NOMO-1 treated with DMSO at 0.1 percent for 48 hours (cell line): ENCODE measurements at regions not wholly inside any gene's neighbourhood (a gene's known extent, or its start where the extent isn't known, plus 50 kb on each side); places are given as distances from the start of the nearest gene placed in this dataset.
"Not testable (repeated sequence)": the region's sequence is repeated elsewhere in the genome, so short reads cannot be mapped to it uniquely, and the experiment has no call there.

Source experiments
- DNase-seq: peaks from one replicate; lab custom pipeline; 2025; ENCODE audit not compliant: unreplicated experiment; lab: John Stamatoyannopoulos, UW

DNA sequence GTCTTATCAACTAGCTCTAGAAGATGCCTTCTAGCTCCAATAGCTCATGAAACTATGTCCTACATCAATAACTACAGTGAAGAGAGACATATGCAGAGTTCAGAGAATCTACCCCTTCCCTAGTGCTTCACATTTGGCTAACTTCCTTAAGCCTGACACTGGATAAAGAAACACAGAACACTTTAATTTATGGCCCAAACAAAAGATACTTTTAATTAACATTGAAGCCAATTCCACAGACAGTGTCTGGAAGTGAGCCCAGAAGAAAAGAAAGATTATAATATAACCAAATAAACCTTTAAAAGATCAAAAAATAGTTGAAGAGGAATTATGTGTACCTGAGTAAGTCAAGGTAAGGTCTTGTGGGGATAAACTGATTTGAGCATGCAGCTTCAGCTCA is 255.2 kb downstream of the C11orf87 start:
- no peak for DNase-seq

- no peak for DNase-seq
Observed at GRCh38 chr11:109677876-109678275, 255.9 kb downstream of the C11orf87 start.

DNA sequence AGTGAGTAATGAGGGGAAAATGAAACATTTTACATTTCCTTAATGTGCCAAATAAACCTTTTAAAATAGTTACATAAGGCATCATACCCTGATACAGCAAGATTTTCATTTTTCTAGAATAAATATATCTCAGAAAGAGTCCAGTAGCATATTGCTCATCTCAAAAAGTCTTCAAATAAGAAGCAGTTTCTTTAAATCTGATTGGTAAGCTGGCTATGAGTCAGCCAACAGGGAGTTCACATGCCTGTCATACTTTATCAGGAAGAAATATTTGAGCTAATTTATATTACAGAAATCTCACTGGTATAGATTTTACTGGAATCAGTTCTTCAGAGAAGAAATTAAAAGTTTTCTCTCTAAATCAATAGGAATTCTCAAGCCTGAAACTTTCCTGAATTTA is 258.1 kb downstream of the C11orf87 start:
- DNase-seq = no peak

- not testable (repeated sequence) for DNase-seq
Observed at GRCh38 chr11:109682788-109683187, 260.8 kb downstream of the C11orf87 start.

- no peak for DNase-seq
Observed at GRCh38 chr11:109695696-109696095, 273.7 kb downstream of the C11orf87 start.

DNA sequence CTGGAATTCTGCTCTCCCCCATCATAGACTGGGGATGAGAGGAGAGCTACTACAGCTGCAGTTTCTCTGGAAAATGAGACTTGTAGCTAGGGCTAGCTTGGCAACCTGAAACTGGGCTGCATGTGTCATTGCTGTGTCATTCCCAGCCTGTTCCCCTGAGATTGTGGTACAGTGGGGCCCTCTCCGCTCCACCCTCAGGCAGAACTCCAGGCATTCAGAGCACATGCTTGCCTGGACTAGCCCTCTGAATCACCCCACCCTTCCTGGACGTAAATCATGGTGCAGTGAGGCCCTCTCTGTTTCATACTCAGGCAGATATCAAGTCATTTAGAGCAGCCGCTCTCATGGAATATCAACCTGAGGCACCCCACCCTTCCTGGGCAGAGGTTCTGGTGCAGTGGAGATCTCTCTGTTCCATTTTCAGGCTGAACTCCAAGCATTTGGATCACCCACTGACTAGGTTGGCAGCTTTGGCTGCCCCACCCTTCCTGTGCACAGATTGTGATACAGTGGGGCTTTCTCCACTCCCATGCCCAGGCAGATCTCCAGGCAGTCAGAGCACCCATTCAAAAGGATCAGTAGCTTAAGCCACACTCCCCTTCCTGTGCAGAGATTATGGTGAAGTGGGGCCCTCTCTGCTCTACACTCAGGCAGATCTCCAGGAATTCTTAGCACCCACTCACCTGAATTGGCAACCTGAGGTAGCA is 274.4 kb downstream of the C11orf87 start:
- no peak for DNase-seq

GRCh38 chr11:109697140-109697843 is 275.3 kb downstream of the C11orf87 start:
- peak; percentile 28 for DNase-seq

DNA sequence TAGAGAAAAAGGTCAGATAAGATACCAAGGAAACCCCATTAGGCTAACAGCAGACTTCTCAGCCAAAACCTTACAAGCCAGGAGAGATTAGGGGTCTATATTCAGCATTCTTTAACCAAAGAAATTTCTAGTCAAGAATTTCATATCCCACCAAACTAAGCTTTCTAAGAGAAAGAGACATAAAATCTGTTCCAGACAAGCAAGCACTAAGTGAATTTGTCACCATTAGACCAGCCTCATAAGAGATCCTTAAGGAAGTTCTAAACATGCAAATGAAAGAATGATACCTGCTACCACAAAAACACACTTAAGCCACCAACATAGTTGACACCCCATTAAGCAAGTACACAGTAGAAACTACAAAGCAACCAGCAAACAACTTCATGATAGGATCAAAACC is 276.2 kb downstream of the C11orf87 start:
- DNase-seq = no peak

- no peak for DNase-seq
Observed at GRCh38 chr11:109704432-109704831, 282.4 kb downstream of the C11orf87 start.

- DNase-seq = peak; percentile 52
Observed at GRCh38 chr11:109706945-109707344, 285.0 kb downstream of the C11orf87 start.

- peak; percentile 51 for DNase-seq
Observed at GRCh38 chr11:109707411-109707810, 285.4 kb downstream of the C11orf87 start.

GRCh38 chr11:109708184-109708583 is 286.2 kb downstream of the C11orf87 start:
- no peak for DNase-seq

DNA sequence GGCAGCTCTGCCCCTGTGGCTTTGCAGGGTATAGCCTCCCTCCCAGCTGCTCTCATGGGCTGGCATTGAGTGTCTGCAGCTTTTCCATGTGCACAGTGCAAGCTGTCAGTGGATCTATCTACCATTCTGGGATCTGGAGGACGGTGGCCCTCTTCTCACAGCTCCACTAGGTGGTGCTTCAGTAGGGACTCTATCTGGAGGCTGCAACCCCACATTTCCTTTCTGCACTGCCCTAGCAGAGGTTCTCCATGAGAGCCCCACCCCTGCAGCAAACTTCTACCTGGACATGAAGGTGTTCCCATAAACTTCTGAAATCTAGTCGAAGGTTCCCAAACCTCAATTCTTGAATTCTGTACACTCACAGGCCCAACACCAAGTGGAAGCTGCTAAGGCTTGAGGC is 292.5 kb downstream of the C11orf87 start:
- not testable (repeated sequence) for DNase-seq

DNA sequence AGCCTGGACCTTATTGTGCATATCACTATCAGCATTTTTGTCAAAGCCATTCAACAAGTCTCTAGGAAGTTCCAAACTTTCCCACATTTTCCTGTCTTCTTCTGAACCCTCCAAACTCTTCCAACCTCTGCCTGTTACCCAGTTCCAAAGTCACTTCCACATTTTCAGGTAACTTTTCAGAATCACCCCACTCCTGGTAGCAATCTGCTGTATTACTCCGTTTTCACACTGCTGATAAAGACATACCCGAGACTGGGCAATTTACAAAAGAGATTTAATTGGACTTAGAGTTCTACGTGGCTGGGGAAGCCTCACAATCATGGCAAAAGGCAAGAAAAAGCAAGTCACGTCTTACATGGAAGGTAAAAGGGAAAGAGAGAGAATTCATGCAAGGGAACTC is 293.4 kb downstream of the C11orf87 start:
- not testable (repeated sequence) for DNase-seq

DNA sequence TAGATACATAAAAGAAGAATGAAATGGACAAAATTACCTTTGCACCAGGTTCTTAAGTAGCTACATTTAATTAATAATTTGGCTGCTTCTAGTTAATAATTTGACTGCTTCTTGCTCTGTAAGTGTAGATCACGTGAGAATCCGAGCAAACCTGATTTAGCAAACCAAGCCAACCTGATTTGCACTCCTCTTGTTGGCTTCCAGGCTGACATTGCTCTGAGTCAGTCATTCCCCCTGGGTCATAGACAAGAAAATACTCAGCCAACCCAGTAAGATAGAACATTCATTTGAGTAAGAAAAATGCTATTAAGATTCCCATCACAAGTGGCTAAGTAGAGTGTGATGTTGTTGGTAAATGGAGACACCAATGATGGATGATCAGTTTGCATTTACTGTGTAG is 304.1 kb downstream of the C11orf87 start:
- no peak for DNase-seq

DNA sequence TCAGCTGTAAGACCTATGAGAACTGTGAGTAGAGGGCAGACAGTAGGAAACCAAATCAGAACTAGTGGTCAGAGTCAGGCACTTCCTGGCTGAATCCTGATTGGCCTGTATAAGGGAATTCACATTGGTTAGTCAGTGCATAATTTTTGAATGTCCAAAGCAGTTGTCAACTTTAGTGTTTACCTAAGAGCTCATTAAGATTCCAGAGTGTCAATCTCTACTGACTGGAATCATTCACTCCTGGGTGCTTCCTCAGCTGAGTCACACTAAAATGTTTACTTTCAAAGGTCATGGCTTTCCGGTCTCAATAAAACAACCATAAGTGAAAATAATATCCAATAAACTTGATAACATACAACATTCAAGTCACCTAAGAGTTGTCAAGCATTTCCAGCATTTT is 306.1 kb downstream of the C11orf87 start:
- no peak for DNase-seq

- no peak for DNase-seq
Observed at GRCh38 chr11:109729761-109730160, 307.8 kb downstream of the C11orf87 start.

GRCh38 chr11:109730669-109731068 is 308.7 kb downstream of the C11orf87 start:
- DNase-seq = no peak

DNA sequence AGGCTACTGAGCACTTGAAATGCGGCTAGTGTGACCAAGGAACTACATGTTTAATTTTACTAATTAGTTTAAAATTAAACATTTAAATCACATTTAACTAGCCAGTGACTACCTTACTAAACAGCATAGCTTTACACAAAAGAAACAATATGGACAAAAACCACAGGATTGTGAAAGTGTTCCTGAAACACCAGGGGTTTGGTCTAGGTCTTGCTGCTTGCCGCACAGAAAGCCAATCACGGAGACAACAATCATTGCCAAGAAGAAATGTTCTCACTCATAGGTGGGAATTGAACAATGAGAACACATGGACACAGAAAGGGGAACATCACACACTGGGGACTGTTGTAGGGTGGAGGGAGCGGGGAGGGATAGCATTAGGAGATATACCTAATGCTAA is 309.5 kb downstream of the C11orf87 start:
- DNase-seq = peak; percentile 54

DNA sequence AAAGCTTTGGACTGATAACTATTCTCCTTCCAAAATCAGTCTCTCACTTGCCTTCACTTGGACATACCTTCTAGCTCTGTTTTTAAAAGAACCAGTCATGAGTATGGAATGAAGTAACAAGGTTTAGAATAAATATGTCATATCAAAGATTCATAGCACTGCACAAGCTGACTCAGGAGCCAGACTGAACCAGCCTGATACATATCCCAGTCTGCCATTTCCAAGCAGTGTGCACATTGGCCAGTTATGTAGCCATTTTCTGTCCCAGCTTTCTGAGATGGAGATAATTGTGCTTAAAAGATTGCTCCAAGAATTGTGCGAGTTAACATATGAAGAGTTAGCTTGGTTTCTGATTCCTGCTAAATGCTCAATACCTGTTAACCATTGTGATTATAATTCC is 311.3 kb downstream of the C11orf87 start:
- DNase-seq = no peak

GRCh38 chr11:109734566-109734965 is 312.6 kb downstream of the C11orf87 start:
- no peak for DNase-seq

DNA sequence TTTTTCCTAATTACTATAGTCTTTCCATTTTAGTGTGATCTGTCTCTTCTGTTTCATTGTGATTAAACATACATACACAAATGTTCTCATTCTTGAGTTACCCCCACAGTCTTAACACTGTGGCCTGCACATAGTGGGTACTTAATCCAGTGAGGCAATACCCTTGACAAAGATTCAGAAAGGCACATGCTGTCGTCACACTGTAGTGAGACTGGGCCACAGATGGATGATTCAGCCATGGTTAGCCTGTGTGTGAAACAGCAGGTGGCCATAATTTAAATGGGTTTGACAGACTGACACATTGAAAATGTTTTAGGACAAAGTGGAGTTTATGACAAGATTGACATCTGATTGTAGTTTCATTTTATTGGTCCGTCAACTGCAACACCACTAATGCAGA is 313.1 kb downstream of the C11orf87 start:
- DNase-seq = no peak

- DNase-seq = no peak
Observed at GRCh38 chr11:109739379-109739778, 317.4 kb downstream of the C11orf87 start.
